GM12872 (cell line): ENCODE measurements at regions not wholly inside any gene's neighbourhood (a gene's known extent, or its start where the extent isn't known, plus 50 kb on each side); places are given as distances from the start of the nearest gene placed in this dataset.

ENCODE experiments used
- CTCF ChIP-seq: IDR thresholded peaks from 3 replicates; pipeline ENCODE4 v1.5.1; 2011; ENCODE audit warnings: low read depth, mild to moderate bottlenecking, low read length, moderate library complexity; ENCODE audit not compliant: insufficient read depth

- no peak for TF ChIP-seq CTCF
Measured at GRCh38 chr2:221088506-221088905, 483.6 kb downstream of the EPHA4 start.

GRCh38 chr2:221095356-221095755, 476.7 kb downstream of the EPHA4 start:
- TF ChIP-seq CTCF: no peak

- no peak for TF ChIP-seq CTCF
Measured at GRCh38 chr2:221096706-221097567, 475.2 kb downstream of the EPHA4 start.

- no peak for TF ChIP-seq CTCF
Measured at GRCh38 chr2:221097568-221097915, 474.6 kb downstream of the EPHA4 start.

- no peak for TF ChIP-seq CTCF
Measured at GRCh38 chr2:221097949-221098348, 474.2 kb downstream of the EPHA4 start.

GRCh38 chr2:221100467-221101089, 471.5 kb downstream of the EPHA4 start:
- TF ChIP-seq CTCF: 0 out of 3 replicates have a peak, but pooled peaks have one; percentile 7

GRCh38 chr2:221102896-221103688, 469.0 kb downstream of the EPHA4 start:
- TF ChIP-seq CTCF: no peak
